Activated T-cell treated with anti-CD3 and anti-CD28 coated beads, Interleukin-2, amount 50 U/mL, for 72 hours (primary cell): ENCODE measurements at regions not wholly inside any gene's neighbourhood (a gene's known extent, or its start where the extent isn't known, plus 50 kb on each side); places are given as distances from the start of the nearest gene placed in this dataset.
A peak's percentile ranks its signal among the peaks of the same experiment; 100 is the strongest.
"Not testable (repeated sequence)": the region's sequence is repeated elsewhere in the genome, so short reads cannot be mapped to it uniquely, and the experiment has no call there.

Experiments used
- ATAC-seq, 2 donors: fragments of 150-1000 bp; cut with Tn5 transposase; replicated peaks in 1 of 2; 2 replicates each; pipeline ENCODE4 v1.10.0; 2021; ENCODE audit warnings: moderate library complexity in 2 of 2, mild to moderate bottlenecking in 1 of 2
- DNase-seq, 2 donors: peaks; one replicate each; pipeline ENCODE4 v3.0.0; 2021 to 2022; ENCODE audit warnings: mixed read lengths in 1 of 2
- H3K27ac Mint-ChIP-seq: one replicate; pipeline ENCODE4 v1.8.0; 2022; ENCODE audit warnings: mild to moderate bottlenecking, moderate library complexity, mixed read lengths
- H3K27me3 Mint-ChIP-seq: one replicate; pipeline ENCODE4 v1.8.0; 2022; ENCODE audit warnings: low read depth, mixed read lengths
- H3K36me3 Mint-ChIP-seq, 2 donors: one replicate each; pipeline ENCODE4 v1.8.0; 2022; ENCODE audit warnings: mixed read lengths in 2 of 2, mild to moderate bottlenecking in 1 of 2; ENCODE audit not compliant: insufficient read depth in 2 of 2
- H3K4me1 Mint-ChIP-seq: one replicate; pipeline ENCODE4 v1.8.0; 2022; ENCODE audit warnings: low read depth, mixed read lengths
- H3K4me3 Mint-ChIP-seq, 2 donors: one replicate each; pipeline ENCODE4 v1.8.0; 2022; ENCODE audit warnings: mild to moderate bottlenecking in 2 of 2, mixed read lengths in 2 of 2, moderate library complexity in 2 of 2
- H3K9me3 Mint-ChIP-seq, 2 donors: one replicate each; pipeline ENCODE4 v1.8.0; 2022; ENCODE audit warnings: mixed read lengths in 2 of 2

DNA sequence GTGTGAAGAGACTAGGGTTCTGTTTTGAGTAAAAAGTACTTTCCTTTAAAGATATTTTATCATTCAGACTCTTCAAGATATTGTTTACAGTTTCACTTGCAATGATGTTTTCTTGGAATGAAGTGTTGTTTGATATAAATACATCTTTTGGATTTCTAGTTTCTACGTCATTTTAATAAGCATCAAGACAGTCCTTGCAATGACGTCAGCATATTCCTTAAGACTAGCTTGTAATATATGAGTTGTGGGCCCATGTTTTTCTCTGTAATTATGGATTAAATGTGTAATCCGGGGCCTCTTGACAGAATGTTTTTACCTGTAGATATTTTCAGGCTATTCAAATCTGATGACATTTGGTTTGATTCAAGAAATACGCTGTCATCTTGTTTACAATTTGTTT, 66.1 kb downstream of the RBMX2 start:
- no peaks in the 10 kb centered on the region for H3K36me3 Mint-ChIP-seq
- no peaks in the 10 kb centered on the region for H3K4me1 Mint-ChIP-seq
- no peak overlapping the region for H3K27ac Mint-ChIP-seq
- DNase-seq (no peak), ATAC-seq (no peak)
- no peak overlapping the region for H3K4me3 Mint-ChIP-seq
- H3K9me3 Mint-ChIP-seq: no peaks in the 10 kb centered on the region
- peaks cover 55% of the 10 kb centered on the region for H3K27me3 Mint-ChIP-seq

DNA sequence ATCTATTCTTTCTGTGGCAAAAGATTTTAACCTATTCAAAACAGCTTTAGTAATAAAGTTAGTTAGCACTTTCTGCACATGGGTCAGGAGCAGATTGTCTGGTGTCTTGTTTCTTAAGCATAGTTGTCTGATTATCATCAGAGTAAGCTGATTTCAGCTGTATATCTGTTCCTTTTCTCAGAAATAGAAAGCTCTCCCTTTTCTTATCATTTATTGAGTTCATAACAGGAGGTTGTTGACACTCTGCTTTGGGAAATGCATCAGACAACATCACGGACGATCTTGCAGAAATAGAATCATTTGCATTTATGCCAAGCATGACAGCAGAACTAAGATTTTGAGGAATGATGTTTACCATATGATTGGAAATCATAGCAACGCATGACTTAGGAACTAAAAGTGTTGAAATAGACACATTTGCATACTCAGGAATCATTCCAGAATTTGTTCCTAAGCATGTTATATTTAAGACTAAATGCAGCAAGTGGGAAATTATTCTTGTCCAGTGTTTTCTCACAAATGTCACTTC, 66.7 kb downstream of the RBMX2 start:
- no peak overlapping the region for H3K4me3 Mint-ChIP-seq
- DNase-seq (no peak), ATAC-seq (no peak)
- peaks cover 55% of the 10 kb centered on the region for H3K27me3 Mint-ChIP-seq
- no peaks in the 10 kb centered on the region for H3K4me1 Mint-ChIP-seq
- H3K27ac Mint-ChIP-seq: no peak overlapping the region
- no peaks in the 10 kb centered on the region for H3K9me3 Mint-ChIP-seq
- no peaks in the 10 kb centered on the region for H3K36me3 Mint-ChIP-seq

DNA sequence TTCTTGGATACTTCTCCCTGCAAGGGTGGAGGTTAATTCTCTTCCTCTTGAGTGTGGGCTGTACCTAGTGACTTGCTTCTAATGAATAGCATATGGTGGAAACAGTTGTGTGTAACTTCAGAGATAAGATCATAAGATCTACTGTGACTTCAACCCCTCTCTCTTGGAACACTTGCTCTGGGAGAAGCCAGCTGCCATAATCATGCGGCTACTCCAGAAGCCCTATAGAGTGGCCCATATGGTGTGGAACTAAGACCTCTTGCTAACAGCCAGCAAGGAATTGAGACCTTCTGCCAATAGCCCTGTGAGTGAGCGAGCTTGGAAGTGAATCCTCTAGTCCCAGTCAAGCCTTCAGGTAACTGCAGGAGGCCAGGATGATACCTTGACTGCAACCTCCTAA, 81.1 kb downstream of the RBMX2 start:
- Mint-ChIP-seq H3K4me1 (no peaks in the 10 kb centered on the region), H3K4me3 (no peak overlapping the region), H3K9me3 (no peaks in the 10 kb centered on the region), H3K27me3 (peaks cover 36% of the 10 kb centered on the region), H3K27ac (no peak overlapping the region), H3K36me3 (no peaks in the 10 kb centered on the region)
- no peak for DNase-seq
- ATAC-seq: no peak

DNA sequence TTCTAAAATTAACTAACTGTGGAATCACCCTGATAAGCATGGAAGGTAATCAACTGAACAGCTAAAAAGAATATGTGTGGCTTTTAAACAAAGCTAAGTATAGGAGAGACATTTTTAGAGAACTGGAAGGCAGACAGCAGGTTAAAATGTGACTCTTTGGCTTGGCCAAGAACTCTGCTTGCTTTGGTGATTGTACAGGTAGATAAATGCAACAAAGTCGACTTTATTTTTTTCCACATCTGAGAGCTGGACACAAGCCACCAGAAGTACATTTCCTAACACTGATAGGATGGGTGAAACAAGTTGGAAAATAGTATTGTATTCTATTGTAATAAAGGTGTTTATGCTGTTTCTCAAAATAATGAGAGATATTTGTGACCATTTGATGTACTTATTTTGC, 84.1 kb downstream of the RBMX2 start:
- Mint-ChIP-seq H3K27me3 (peaks cover 17% of the 10 kb centered on the region), H3K36me3 (no peaks in the 10 kb centered on the region), H3K27ac (no peak overlapping the region), H3K9me3 (no peaks in the 10 kb centered on the region), H3K4me3 (no peak overlapping the region), H3K4me1 (no peaks in the 10 kb centered on the region)
- DNase-seq: no peak
- no peak for ATAC-seq

DNA sequence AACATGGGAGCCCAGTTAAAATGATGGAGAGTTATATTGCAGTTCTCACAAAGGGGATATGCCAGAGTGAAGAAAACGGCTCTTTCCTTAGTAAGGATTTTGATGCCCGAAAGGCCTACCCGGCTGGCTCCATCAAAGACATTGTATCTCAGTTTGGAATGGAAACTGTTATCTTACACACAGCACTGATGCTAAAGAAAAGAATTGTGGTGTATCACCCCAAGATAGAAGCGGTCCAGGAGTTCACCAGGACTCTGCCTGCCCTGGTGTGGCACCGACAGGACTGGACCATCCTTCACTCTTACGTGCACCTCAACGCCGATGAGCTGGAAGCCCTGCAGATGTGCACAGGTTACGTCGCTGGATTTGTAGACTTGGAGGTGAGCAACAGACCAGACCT, 93.7 kb downstream of the RBMX2 start:
- H3K36me3 Mint-ChIP-seq, H3K27ac Mint-ChIP-seq, ATAC-seq, H3K4me1 Mint-ChIP-seq, H3K4me3 Mint-ChIP-seq, H3K9me3 Mint-ChIP-seq, DNase-seq: not testable (repeated sequence)
- peaks cover 29% of the 10 kb centered on the region for H3K27me3 Mint-ChIP-seq

DNA sequence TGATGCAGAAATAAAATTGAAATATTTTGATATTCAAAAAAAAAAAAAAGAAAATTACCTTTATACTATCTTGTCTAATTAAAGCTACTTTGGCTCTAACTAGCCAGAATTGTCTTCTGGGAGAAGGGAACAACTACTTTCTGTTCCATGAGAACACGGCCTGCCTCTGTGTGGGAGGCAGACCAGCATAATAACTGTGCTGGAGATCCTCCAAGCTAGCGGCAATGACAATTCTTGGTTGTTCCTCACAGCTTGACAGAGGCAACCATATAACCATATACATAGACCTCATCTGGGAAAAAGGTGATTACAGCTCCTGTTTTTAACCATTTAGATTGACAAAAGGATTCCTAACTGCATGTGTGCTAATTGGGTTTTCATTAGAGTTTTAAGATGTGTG, 95.7 kb downstream of the RBMX2 start:
- no peak overlapping the region for H3K27ac Mint-ChIP-seq
- H3K9me3 Mint-ChIP-seq: no peaks in the 10 kb centered on the region
- ATAC-seq: no peak
- no peaks in the 10 kb centered on the region for H3K36me3 Mint-ChIP-seq
- peaks cover 29% of the 10 kb centered on the region for H3K27me3 Mint-ChIP-seq
- no peak overlapping the region for H3K4me3 Mint-ChIP-seq
- DNase-seq: no peak
- H3K4me1 Mint-ChIP-seq: no peaks in the 10 kb centered on the region

DNA sequence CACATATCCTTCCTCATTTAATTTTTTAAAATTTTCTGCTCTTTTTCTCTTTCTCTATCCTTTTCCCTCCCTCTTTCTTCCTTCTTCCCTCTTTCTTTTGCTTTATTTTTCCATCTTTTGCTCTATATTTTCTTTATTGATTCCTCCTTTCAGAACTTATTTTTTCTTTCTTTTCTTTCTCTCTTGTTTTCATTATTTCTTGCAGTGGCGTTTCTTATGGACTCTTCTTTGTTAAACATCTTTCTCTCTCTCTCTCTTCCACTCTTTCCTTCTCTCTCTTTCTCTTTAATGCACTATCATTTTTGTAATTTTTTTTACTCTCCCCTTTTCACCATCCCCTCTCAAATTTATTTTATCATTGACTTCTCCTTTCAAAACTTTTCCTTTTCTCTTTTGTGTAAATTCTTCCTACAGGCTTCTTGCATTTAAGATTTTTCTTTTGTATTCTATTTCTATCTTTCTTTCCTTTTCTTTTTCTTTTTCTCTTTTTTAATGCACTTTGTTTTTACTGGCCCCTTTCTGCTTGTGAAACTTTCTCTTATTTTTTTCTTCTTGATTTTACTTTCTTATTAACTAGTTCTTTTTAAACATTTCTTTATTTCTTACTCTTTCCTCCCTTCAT, 97.0 kb downstream of the RBMX2 start:
- Mint-ChIP-seq H3K4me3 (no peak overlapping the region), H3K27me3 (peaks cover 24% of the 10 kb centered on the region), H3K36me3 (no peaks in the 10 kb centered on the region), H3K27ac (no peak overlapping the region), H3K9me3 (no peaks in the 10 kb centered on the region), H3K4me1 (no peaks in the 10 kb centered on the region)
- ATAC-seq (no peak), DNase-seq (no peak)

DNA sequence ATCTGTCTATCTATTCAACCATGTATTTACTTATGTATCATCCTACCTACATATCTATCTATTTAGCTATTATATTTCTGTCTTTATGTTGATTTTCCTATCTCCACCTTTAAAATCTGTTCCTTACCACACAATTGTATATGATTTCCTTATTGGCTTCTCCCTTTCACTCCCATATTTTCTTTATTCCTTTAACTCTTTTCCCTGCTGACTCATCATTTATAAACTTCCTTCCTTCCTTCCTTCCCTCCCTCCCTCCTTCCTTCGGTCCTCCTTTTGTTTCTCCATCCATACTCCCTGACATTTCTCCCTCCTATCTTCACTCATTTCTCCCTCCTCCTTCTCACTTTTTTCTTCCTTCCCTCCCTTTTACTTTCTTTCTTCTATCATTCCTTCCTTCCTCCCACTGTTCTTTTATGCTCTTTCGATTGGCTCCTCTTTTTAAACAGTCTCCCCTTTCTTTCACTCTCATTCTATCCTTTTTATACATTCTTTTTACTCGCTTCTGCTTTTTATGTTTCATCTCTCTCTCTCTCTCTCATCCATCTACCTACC, 100.3 kb downstream of the RBMX2 start:
- DNase-seq (no peak), ATAC-seq (no peak)
- H3K4me1 Mint-ChIP-seq: no peaks in the 10 kb centered on the region
- no peak overlapping the region for H3K27ac Mint-ChIP-seq
- no peaks in the 10 kb centered on the region for H3K36me3 Mint-ChIP-seq
- no peak overlapping the region for H3K4me3 Mint-ChIP-seq
- no peaks in the 10 kb centered on the region for H3K9me3 Mint-ChIP-seq
- peaks cover 22% of the 10 kb centered on the region for H3K27me3 Mint-ChIP-seq

DNA sequence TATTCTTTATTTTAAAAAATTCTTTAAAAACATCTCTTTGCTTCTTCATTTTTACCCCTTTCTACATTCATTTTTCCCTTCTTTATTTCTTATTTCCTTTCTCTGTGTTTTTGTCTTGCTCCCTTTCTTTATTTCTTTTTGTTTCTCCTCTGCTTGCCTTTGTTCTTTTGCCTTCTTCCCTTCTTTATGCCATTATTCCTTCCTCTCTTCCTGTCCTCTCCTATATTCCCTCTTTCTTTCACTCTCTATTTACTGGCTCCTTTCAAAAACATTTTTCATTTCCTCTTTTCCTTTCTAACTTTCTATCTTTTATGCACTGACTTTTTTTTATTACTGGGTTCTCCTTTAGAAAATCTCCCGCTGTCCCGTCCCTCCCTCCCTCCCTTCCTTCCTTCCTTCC, 102.2 kb downstream of the RBMX2 start:
- peaks cover 14% of the 10 kb centered on the region for H3K27me3 Mint-ChIP-seq
- no peak for ATAC-seq
- H3K36me3 Mint-ChIP-seq: no peaks in the 10 kb centered on the region
- H3K27ac Mint-ChIP-seq: no peak overlapping the region
- no peaks in the 10 kb centered on the region for H3K4me1 Mint-ChIP-seq
- no peak for DNase-seq
- no peaks in the 10 kb centered on the region for H3K9me3 Mint-ChIP-seq
- no peak overlapping the region for H3K4me3 Mint-ChIP-seq

DNA sequence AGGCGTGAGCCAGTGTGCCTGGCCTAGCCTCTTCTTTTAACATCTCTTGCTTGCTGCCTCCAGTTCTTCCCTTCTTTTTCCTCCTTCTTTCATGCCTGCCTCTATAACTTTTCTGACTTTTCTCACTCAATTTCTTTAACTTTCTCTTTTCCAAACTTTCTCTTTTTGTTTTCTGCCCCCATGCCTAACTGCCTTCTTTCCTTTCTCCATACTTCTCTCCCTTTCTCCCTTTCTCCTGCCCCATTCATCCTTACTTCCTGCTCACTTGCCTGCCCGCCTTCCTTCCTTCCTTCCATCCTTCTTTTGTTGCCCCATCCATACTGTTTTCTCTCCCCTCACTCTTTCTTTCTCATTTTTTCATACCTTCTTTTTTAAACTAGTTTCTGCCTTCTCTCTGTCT, 105.2 kb downstream of the RBMX2 start:
- H3K9me3 Mint-ChIP-seq: no peaks in the 10 kb centered on the region
- H3K4me3 Mint-ChIP-seq: no peak overlapping the region
- H3K36me3 Mint-ChIP-seq: no peaks in the 10 kb centered on the region
- H3K27ac Mint-ChIP-seq: no peak overlapping the region
- DNase-seq (no peak), ATAC-seq (no peak)
- H3K27me3 Mint-ChIP-seq: peaks cover 10% of the 10 kb centered on the region
- H3K4me1 Mint-ChIP-seq: no peaks in the 10 kb centered on the region

DNA sequence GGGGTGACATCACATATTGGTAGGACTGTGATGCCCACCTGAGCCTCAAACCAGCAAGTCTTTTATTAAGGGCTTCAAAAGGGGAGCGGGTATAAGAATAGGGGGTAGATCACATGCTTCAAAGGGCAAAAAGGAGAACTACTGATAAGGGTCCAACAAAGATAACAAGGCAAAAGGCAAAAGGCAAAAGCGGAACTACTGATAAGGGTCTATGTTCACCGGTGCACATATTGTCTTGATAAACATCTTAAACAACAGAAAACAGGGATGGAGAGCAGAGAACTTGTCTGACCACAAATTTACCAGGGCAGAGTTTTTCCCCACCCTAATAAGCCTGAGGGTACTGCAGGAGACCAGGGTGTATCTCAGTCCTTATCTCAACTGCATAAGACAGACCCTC, 110.7 kb downstream of the RBMX2 start:
- not testable (repeated sequence) for H3K27ac Mint-ChIP-seq, H3K4me3 Mint-ChIP-seq, H3K36me3 Mint-ChIP-seq, H3K4me1 Mint-ChIP-seq, H3K9me3 Mint-ChIP-seq, DNase-seq, ATAC-seq
- peaks cover 38% of the 10 kb centered on the region for H3K27me3 Mint-ChIP-seq

DNA sequence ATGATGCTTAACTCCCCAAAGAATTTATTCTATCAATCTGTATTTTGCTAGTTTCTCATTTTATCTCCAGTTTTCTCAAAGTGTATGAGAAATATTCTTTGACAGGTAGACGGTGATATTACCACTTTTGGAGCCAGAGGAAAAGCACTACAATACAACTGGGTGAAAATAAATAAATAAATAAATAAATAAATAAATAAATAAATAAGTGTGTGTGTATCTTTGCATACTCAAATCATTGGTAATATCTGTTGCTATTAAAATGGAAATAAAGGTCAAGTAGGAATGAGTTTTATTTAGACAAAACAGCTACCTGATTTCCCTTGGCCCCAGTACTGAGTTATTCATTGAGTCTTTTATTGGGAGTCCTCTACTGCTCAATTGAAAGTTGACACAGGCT, 114.3 kb downstream of the RBMX2 start:
- Mint-ChIP-seq H3K9me3 (no peaks in the 10 kb centered on the region), H3K27ac (no peak overlapping the region), H3K27me3 (peaks cover 38% of the 10 kb centered on the region), H3K4me1 (no peaks in the 10 kb centered on the region), H3K36me3 (no peaks in the 10 kb centered on the region), H3K4me3 (no peak overlapping the region)
- DNase-seq (no peak), ATAC-seq (no peak)

DNA sequence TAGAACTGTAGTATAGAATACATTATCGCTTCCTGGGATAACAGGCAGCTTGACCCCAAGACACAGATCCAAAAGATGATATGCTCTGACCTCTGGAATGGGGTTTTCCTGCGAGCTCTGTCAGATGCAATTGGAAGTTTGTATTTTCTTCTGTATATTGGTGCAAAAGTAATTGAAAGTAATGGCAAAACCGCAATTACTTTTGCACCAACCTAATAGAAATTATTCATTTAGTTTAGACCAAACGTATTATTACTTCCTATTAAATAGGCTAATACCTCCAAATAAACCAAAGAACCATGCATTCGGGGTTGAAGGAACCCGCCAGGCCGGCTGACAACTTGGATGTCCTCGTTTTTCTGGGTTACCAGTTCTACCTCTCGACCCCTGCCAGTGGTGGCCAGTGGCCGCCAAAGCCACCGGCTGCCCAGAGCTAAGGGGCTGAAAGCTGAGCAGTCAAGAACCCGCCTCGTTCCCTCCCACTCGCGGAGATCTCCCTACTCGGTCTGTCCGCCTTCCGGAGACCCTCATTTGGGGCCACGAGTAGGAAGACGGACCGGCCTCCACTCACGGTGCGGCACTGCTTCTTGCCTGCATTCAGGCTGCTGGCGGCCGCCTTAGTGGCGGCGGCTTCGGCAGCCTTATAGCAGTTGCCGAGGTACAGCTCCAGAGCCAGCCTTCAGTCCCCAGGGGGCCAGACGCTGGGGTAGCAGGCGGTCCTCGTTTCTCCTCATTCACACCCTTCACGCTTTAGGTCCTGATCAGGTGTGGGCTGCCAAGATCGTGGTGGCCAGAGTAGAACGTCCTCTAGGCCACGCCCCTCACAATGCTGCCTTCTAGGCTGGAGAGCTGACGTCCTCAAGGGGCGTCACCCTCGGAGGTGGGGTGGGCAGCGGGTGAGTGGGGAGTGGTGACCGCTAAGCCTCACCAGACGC, 121.9 kb downstream of the RBMX2 start:
- Mint-ChIP-seq H3K36me3 (no peaks in the 10 kb centered on the region), H3K4me3 (peak overlapping the region; percentile 56 to 65), H3K9me3 (no peaks in the 10 kb centered on the region), H3K27me3 (peaks cover 7% of the 10 kb centered on the region), H3K4me1 (no peaks in the 10 kb centered on the region), H3K27ac (no peak overlapping the region)
- ATAC-seq: peak; percentile 44
- peak in 1 of 2 donors; percentile 4 for DNase-seq
